Suprapubic skin (tissue), 3 donors: ENCODE measurements at regions not wholly inside any gene's neighbourhood (a gene's known extent, or its start where the extent isn't known, plus 50 kb on each side); places are given as distances from the start of the nearest gene placed in this dataset.

Experiments
- EP300 ChIP-seq: sonication (generic); formaldehyde crosslinking; IDR thresholded peaks from one replicate; pipeline ENCODE4 v1.6.1; 2017; ENCODE audit warnings: antibody characterized with exemption
- POLR2A ChIP-seq, 2 donors: fragments of 450-650 bp; IDR thresholded peaks; one replicate each; pipeline ENCODE4 v1.6.1; 2017; ENCODE audit warnings: antibody characterized with exemption in 2 of 2, mild to moderate bottlenecking in 2 of 2, moderate library complexity in 2 of 2
- TF ChIP-seq, protein P1 (sequence below), 2 donors: fragments of 200-600 bp in 1 of 2; fragments of 450-650 bp in 1 of 2; sonication (generic) in 1 of 2; IDR thresholded peaks; one replicate each; pipeline ENCODE4 v1.5.1; 2016 to 2019; ENCODE audit warnings: antibody characterized with exemption in 2 of 2, mild to moderate bottlenecking in 1 of 2, moderate library complexity in 1 of 2

DNA sequence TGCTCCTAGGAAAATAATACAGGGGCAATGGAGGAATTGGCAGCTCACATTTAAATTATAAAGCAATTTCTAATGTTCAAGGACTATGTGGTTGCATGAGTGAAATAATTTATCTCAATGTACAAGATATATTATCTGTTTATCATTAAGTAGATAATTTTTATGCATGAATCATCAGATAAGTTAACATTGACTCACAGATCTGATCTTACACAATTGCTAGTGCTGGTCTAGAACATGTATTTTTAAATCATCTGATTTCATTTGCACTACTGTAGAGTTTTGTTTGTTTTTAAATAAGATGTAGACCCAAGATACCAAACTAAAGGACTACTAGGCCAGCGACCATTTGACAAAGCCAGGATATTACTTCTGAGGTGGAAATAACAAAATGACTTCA is 199.2 kb downstream of the BMP2 start:
- TF ChIP-seq POLR2A (IDR thresholded peaks at IDR 0.05) (no peak), EP300 (no peak)
- TF ChIP-seq, protein P1, sequence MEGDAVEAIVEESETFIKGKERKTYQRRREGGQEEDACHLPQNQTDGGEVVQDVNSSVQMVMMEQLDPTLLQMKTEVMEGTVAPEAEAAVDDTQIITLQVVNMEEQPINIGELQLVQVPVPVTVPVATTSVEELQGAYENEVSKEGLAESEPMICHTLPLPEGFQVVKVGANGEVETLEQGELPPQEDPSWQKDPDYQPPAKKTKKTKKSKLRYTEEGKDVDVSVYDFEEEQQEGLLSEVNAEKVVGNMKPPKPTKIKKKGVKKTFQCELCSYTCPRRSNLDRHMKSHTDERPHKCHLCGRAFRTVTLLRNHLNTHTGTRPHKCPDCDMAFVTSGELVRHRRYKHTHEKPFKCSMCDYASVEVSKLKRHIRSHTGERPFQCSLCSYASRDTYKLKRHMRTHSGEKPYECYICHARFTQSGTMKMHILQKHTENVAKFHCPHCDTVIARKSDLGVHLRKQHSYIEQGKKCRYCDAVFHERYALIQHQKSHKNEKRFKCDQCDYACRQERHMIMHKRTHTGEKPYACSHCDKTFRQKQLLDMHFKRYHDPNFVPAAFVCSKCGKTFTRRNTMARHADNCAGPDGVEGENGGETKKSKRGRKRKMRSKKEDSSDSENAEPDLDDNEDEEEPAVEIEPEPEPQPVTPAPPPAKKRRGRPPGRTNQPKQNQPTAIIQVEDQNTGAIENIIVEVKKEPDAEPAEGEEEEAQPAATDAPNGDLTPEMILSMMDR (IDR thresholded peaks at IDR 0.05): no peak
